Peyer's patch (tissue), 4 donors: ENCODE measurements at regions not wholly inside any gene's neighbourhood (a gene's known extent, or its start where the extent isn't known, plus 50 kb on each side); places are given as distances from the start of the nearest gene placed in this dataset.

Source experiments
- CTCF ChIP-seq, 6 experiments: fragments of 450-650 bp in 4 of 6; fragments of 200-600 bp in 2 of 6; sonication (generic) in 1 of 6; IDR thresholded peaks; one replicate each; pipeline ENCODE4 v1.5.1; 2017 to 2019; ENCODE audit warnings: antibody characterized with exemption in 6 of 6, mild to moderate bottlenecking in 3 of 6, moderate library complexity in 1 of 6
- POLR2A ChIP-seq, 2 donors: fragments of 450-650 bp; IDR thresholded peaks; one replicate each; pipeline ENCODE4 v1.5.1; 2017; ENCODE audit warnings: antibody characterized with exemption in 2 of 2, mild to moderate bottlenecking in 2 of 2, moderate library complexity in 2 of 2

GRCh38 chr1:25030012-25030411 is 99.9 kb upstream of the RUNX3 start:
- TF ChIP-seq POLR2A (IDR thresholded peaks at IDR 0.05) (no peak), CTCF (IDR thresholded peaks at IDR 0.05) (no peak)
